AG04450 (cell line): ENCODE measurements at regions not wholly inside any gene's neighbourhood (a gene's known extent, or its start where the extent isn't known, plus 50 kb on each side); places are given as distances from the start of the nearest gene placed in this dataset.

Experiments
- CTCF ChIA-PET: fragments of 300-600, 350-600 bp; formaldehyde crosslinking; extraction: SDS; loops from one replicate; lab custom pipeline; 2022; ENCODE audit warnings: antibody characterized with exemption, inconsistent platforms; lab: Charles Lee
- POLR2A ChIA-PET: fragments of 350-600 bp; formaldehyde crosslinking; extraction: SDS; loops from one replicate; lab custom pipeline; 2021; ENCODE audit warnings: antibody characterized with exemption, inconsistent platforms; lab: Yijun Ruan, JAX
- DNase-seq: peaks from one replicate; pipeline ENCODE4 v3.0.0-alpha.2; 2011; ENCODE audit warnings: low read depth, low spot score
- H3K27ac ChIP-seq: one replicate; pipeline ENCODE4 v1.5.1; 2012; ENCODE audit warnings: low read depth, low read length, control low read depth
- H3K27me3 ChIP-seq: one replicate; pipeline ENCODE4 v1.6.0; 2012; ENCODE audit warnings: low read length; ENCODE audit not compliant: control insufficient read depth, insufficient read depth
- H3K4me3 ChIP-seq: 2 replicates; pipeline ENCODE4 v1.5.1; 2011; ENCODE audit warnings: mild to moderate bottlenecking, low read depth, low read length, control low read depth
- H3K9me3 ChIP-seq: 2 replicates; pipeline ENCODE4 v1.5.1; 2012; ENCODE audit warnings: low read length; ENCODE audit not compliant: control insufficient read depth, insufficient read depth
- TF ChIP-seq, protein P1 (sequence below): IDR thresholded peaks from 2 replicates; pipeline ENCODE4 v1.5.1; 2011; ENCODE audit warnings: low read depth, low read length, control low read depth, inconsistent platforms

- TF ChIP-seq, protein P1, sequence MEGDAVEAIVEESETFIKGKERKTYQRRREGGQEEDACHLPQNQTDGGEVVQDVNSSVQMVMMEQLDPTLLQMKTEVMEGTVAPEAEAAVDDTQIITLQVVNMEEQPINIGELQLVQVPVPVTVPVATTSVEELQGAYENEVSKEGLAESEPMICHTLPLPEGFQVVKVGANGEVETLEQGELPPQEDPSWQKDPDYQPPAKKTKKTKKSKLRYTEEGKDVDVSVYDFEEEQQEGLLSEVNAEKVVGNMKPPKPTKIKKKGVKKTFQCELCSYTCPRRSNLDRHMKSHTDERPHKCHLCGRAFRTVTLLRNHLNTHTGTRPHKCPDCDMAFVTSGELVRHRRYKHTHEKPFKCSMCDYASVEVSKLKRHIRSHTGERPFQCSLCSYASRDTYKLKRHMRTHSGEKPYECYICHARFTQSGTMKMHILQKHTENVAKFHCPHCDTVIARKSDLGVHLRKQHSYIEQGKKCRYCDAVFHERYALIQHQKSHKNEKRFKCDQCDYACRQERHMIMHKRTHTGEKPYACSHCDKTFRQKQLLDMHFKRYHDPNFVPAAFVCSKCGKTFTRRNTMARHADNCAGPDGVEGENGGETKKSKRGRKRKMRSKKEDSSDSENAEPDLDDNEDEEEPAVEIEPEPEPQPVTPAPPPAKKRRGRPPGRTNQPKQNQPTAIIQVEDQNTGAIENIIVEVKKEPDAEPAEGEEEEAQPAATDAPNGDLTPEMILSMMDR = no peak
- H3K27me3 ChIP-seq = no peaks in the 10 kb centered on the region
- no peak overlapping the region for H3K4me3 ChIP-seq
- H3K27ac ChIP-seq = no peak overlapping the region
- DNase-seq = no peak
- no peaks in the 10 kb centered on the region for H3K9me3 ChIP-seq
- ChIA-PET CTCF (interaction anchor here (0.8 kb wide), 1 partner anchor 64 kb away, joined by 5 read pairs; no protein-coding TSS in a partner anchor), POLR2A (no interaction called here)
These were observed 105.1 kb downstream of the TRMT11 start for GRCh38 chr6:126091466-126091865.

GRCh38 chr6:126093108-126093507 lies 106.8 kb downstream of the TRMT11 start:
- H3K9me3 ChIP-seq = no peaks in the 10 kb centered on the region
- CTCF ChIA-PET = no interaction called here
- POLR2A ChIA-PET = no interaction called here

DNA sequence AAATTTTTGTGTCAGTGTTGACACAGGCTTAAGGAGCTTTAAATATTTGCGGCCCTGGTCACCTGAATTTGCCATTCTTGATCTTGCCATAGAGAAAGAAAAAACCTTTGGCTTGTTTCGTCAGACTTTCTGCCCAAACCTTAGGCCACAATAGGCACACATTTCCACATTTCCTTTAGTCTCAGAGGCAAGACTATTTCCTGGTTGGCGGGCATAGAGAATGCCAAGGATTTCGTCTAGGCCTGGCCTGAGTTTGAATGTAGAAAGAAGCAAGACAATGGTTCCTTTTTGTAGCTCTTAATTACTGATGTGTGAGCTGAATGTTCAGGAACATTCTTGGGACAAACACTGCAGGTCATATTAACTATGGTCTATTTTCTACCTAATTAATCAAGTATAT lies 108.1 kb downstream of the TRMT11 start:
- ChIA-PET CTCF (no interaction called here), POLR2A (no interaction called here)
- Histone ChIP-seq H3K9me3 (no peaks in the 10 kb centered on the region), H3K27ac (no peak overlapping the region), H3K4me3 (no peak overlapping the region), H3K27me3 (no peaks in the 10 kb centered on the region)
- DNase-seq = no peak
- TF ChIP-seq, protein P1 = no peak

More at GRCh38 chr6:126093108-126093507, 106.8 kb downstream of the TRMT11 start:
- no peak overlapping the region for H3K4me3 ChIP-seq
- DNase-seq = no peak
- H3K27me3 ChIP-seq = no peaks in the 10 kb centered on the region
- TF ChIP-seq, protein P1 = no peak
- no peak overlapping the region for H3K27ac ChIP-seq

DNA sequence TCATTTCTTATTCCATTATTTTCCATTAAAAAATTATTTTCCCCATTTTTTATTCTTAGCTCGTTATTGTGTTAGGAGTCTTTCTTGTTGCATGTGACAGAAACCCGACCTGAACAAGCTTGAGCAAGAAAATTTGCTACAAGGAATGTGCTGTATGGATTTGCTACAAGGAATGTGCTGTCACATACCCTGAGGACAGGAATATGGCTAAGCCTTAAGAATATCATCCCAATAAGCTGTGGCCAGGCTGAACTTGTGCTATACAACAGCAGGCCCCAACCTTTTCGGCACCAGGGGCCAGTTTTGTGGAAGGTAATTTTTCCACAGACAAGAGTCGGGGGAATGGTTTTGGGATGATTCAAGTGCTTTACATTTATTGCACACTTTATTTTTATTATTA lies 114.0 kb downstream of the TRMT11 start:
- no peaks in the 10 kb centered on the region for H3K27me3 ChIP-seq
- H3K4me3 ChIP-seq = no peak overlapping the region
- no peak overlapping the region for H3K27ac ChIP-seq
- TF ChIP-seq, protein P1 = no peak
- H3K9me3 ChIP-seq = no peaks in the 10 kb centered on the region
- POLR2A ChIA-PET = no interaction called here
- DNase-seq = no peak
- CTCF ChIA-PET = no interaction called here

GRCh38 chr6:126102358-126102757 lies 116.0 kb downstream of the TRMT11 start:
- TF ChIP-seq, protein P1 = no peak
- no peaks in the 10 kb centered on the region for H3K9me3 ChIP-seq
- POLR2A ChIA-PET = no interaction called here
- H3K27me3 ChIP-seq = no peaks in the 10 kb centered on the region
- no peak overlapping the region for H3K27ac ChIP-seq
- no peak overlapping the region for H3K4me3 ChIP-seq
- CTCF ChIA-PET = no interaction called here
- no peak for DNase-seq
